GM23338 (cell line): ENCODE measurements at regions not wholly inside any gene's neighbourhood (a gene's known extent, or its start where the extent isn't known, plus 50 kb on each side); places are given as distances from the start of the nearest gene placed in this dataset.

ENCODE experiments used
- CREB1 ChIP-seq: fragments of 250-450 bp; sonication (Bioruptor Pico); IDR thresholded peaks from 2 replicates; pipeline ENCODE4 v1.5.0; 2020; ENCODE audit warnings: low read depth, mild to moderate bottlenecking, moderate library complexity
- CTCF ChIP-seq, 2 experiments: fragments of 200-600 bp in 1 of 2; sonication (generic) in 1 of 2; conservative IDR thresholded peaks; 2 replicates each; pipeline versions ENCODE4 v1.5.1 to v1.6.1; 2016 to 2017; ENCODE audit warnings: antibody characterized with exemption in 2 of 2, low read depth in 2 of 2, mild to moderate bottlenecking in 2 of 2, moderate library complexity in 1 of 2
- EZH2 ChIP-seq: fragments of 200-600 bp; sonication (generic); IDR thresholded peaks from one replicate; pipeline ENCODE4 v1.8.0; 2017; ENCODE audit warnings: antibody characterized with exemption, mild to moderate bottlenecking, low read depth; ENCODE audit not compliant: unreplicated experiment
- POLR2AphosphoS5 ChIP-seq: IDR thresholded peaks from 2 replicates; pipeline ENCODE4 v1.6.1; 2016; ENCODE audit warnings: antibody characterized with exemption, low read depth
- REST ChIP-seq: IDR thresholded peaks from one replicate; pipeline ENCODE4 v1.6.1; 2018; ENCODE audit warnings: antibody characterized with exemption; ENCODE audit not compliant: unreplicated experiment
- ZNF114 ChIP-seq: fragments of 250-450 bp; sonication (Bioruptor Pico); IDR thresholded peaks from 2 replicates; pipeline ENCODE4 v1.5.0; 2020; ENCODE audit warnings: mild to moderate bottlenecking, moderate library complexity

- TF ChIP-seq CTCF (conservative IDR thresholded peaks at IDR 0.05; ENCODE audit: low read depth in 2 of 2) (no peak), EZH2 (no peak), REST (no peak), CREB1 (CRISPR knock-in tag) (no peak), POLR2AphosphoS5 (no peak), ZNF114 (CRISPR knock-in tag) (no peak)
Measured at GRCh38 chr6:134849920-134850447, 99.9 kb downstream of the ALDH8A1 start.
